ENCODE measurements at regions not wholly inside any gene's neighbourhood (a gene's known extent, or its start where the extent isn't known, plus 50 kb on each side); places are given as distances from the start of the nearest gene placed in this dataset.

GRCh38 chr11:114912826-114913225 lies 234.5 kb downstream of the NXPE2 start:
- Histone ChIP-seq H3K9me3 (ENCODE audit: control insufficient read depth, low read depth, low read length) (no peaks in the 10 kb centered on the region), H3K4me3 (ENCODE audit: control insufficient read depth in 2 of 3, extremely low read depth in 1 of 3, insufficient read depth in 2 of 3, low read depth in 1 of 3, low read length in 3 of 3) (no peak overlapping the region), H3K79me2 (ENCODE audit: control insufficient read depth, insufficient read depth, low read length) (no peaks in the 10 kb centered on the region), H3K4me1 (ENCODE audit: control insufficient read depth, extremely low read depth, insufficient read depth, low read length) (no peaks in the 10 kb centered on the region), H3K9ac (ENCODE audit: control insufficient read depth, extremely low read depth, insufficient read depth, low read length) (no peak overlapping the region), H2AFZ (ENCODE audit: control insufficient read depth, low read length) (no peak overlapping the region), H3K27ac (ENCODE audit: control insufficient read depth, insufficient read depth, low read length) (no peak overlapping the region), H3K9me1 (ENCODE audit: control insufficient read depth, extremely low read depth, insufficient read depth, low read length) (no peaks in the 10 kb centered on the region), H3K4me2 (ENCODE audit: control insufficient read depth, extremely low read depth, insufficient read depth, low read depth, low read length) (no peak overlapping the region), H3K27me3 (ENCODE audit: control insufficient read depth, extremely low read depth, insufficient read depth, low read length) (no peaks in the 10 kb centered on the region), H4K20me1 (ENCODE audit: control insufficient read depth, extremely low read depth, insufficient read depth, low read length) (no peaks in the 10 kb centered on the region), H3K36me3 (ENCODE audit: control insufficient read depth in 2 of 2, extremely low read depth in 1 of 2, insufficient read depth in 2 of 2, low read length in 2 of 2) (no peaks in the 10 kb centered on the region)
- DNase-seq (ENCODE audit: low read depth, low spot score) (no peak), FAIRE-seq (no peak)
- dilution Hi-C loops (cut with MboI; ENCODE audit: extremely low pct_ligation_motif_present, low sequenced_read_pairs) = no loop called here
- TF ChIP-seq EZH2 (IDR thresholded peaks at IDR 0.05; ENCODE audit: low read length) (no peak), CTCF (optimal IDR thresholded peaks at IDR 0.05 in 1 of 3, IDR thresholded peaks at IDR 0.05 in 1 of 3, conservative IDR thresholded peaks at IDR 0.05 in 1 of 3; ENCODE audit: extremely low read depth in 1 of 3, insufficient read depth in 2 of 3, low read length in 3 of 3) (no peak)

DNA sequence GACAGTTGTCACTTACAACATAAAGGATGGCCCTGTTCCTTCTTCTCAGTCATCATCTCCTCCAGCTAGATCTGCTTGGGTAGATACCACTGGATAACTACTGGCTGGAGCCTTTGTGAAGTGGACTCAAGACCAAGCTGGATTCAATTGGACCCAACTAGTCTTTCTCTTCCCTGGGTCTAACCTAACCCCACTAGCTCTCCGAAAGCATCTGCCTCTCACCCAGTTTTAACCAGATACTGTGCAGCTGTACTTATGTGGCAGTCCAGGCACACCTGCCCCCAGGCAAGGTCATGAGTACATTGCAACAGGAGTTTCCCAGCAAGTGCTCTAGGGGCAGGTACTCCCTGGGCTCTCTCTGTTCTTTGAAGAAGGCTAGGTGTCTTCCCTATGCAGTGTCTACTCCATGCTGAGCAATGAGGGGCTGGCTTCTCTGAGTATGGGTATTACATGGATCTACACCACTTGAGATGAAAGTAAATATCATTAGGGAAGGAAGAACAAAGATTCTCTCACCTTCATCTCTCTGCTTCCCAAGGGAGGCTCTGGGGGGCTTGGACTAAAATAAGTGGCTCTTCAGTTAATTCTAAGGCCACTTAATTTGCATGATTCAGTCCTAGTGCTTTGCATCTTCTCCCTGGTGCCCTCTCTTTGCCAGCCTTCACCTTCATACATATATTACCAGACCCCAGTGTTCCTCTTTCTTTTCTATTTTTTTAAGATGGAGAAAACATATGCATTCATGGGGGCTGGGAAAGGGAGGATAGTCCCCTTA lies 236.1 kb downstream of the NXPE2 start:
- no peak overlapping the region for H3K4me2 ChIP-seq (ENCODE audit: control insufficient read depth, extremely low read depth, insufficient read depth, low read depth, low read length)
- H3K27ac ChIP-seq (ENCODE audit: control insufficient read depth, insufficient read depth, low read length) = no peak overlapping the region
- dilution Hi-C loops (cut with MboI; ENCODE audit: extremely low pct_ligation_motif_present, low sequenced_read_pairs) = no loop called here
- no peak for TF ChIP-seq CTCF (optimal IDR thresholded peaks at IDR 0.05 in 1 of 3, IDR thresholded peaks at IDR 0.05 in 1 of 3, conservative IDR thresholded peaks at IDR 0.05 in 1 of 3; ENCODE audit: extremely low read depth in 1 of 3, insufficient read depth in 2 of 3, low read length in 3 of 3)
- no peaks in the 10 kb centered on the region for H3K27me3 ChIP-seq (ENCODE audit: control insufficient read depth, extremely low read depth, insufficient read depth, low read length)
- H3K36me3 ChIP-seq (ENCODE audit: control insufficient read depth in 2 of 2, extremely low read depth in 1 of 2, insufficient read depth in 2 of 2, low read length in 2 of 2) = no peaks in the 10 kb centered on the region
- H2AFZ ChIP-seq (ENCODE audit: control insufficient read depth, low read length) = no peak overlapping the region
- no peak overlapping the region for H3K9ac ChIP-seq (ENCODE audit: control insufficient read depth, extremely low read depth, insufficient read depth, low read length)
- FAIRE-seq (no peak), DNase-seq (ENCODE audit: low read depth, low spot score) (no peak)
- H4K20me1 ChIP-seq (ENCODE audit: control insufficient read depth, extremely low read depth, insufficient read depth, low read length) = no peaks in the 10 kb centered on the region
- H3K4me1 ChIP-seq (ENCODE audit: control insufficient read depth, extremely low read depth, insufficient read depth, low read length) = no peaks in the 10 kb centered on the region
- no peak overlapping the region for H3K4me3 ChIP-seq (ENCODE audit: control insufficient read depth in 2 of 3, extremely low read depth in 1 of 3, insufficient read depth in 2 of 3, low read depth in 1 of 3, low read length in 3 of 3)
- no peaks in the 10 kb centered on the region for H3K79me2 ChIP-seq (ENCODE audit: control insufficient read depth, insufficient read depth, low read length)
- H3K9me3 ChIP-seq (ENCODE audit: control insufficient read depth, low read depth, low read length) = no peaks in the 10 kb centered on the region
- H3K9me1 ChIP-seq (ENCODE audit: control insufficient read depth, extremely low read depth, insufficient read depth, low read length) = no peaks in the 10 kb centered on the region

Measured in keratinocyte (primary cell).